SK-N-MC (cell line): ENCODE measurements at regions not wholly inside any gene's neighbourhood (a gene's known extent, or its start where the extent isn't known, plus 50 kb on each side); places are given as distances from the start of the nearest gene placed in this dataset.

Source experiments
- DNase-seq: peaks from one replicate; pipeline ENCODE4 v3.0.0-alpha.2; 2011; ENCODE audit warnings: low read depth, low spot score
- H3K27ac ChIP-seq: fragments of 200-600 bp; sonication (generic); 2 replicates; pipeline ENCODE4 v1.5.1; 2016; ENCODE audit warnings: mixed run types
- H3K36me3 ChIP-seq: fragments of 200-600 bp; sonication (generic); 2 replicates; pipeline ENCODE4 v1.6.1; 2017; ENCODE audit warnings: antibody characterized with exemption, low read length, mixed read lengths; ENCODE audit not compliant: insufficient read depth
- H3K4me3 ChIP-seq: fragments of 200-600 bp; sonication (generic); 2 replicates; pipeline ENCODE4 v1.5.1; 2016
- H3K9ac ChIP-seq: fragments of 200-600 bp; sonication (generic); 2 replicates; pipeline ENCODE4 v1.8.0; 2017; ENCODE audit warnings: mixed run types, mixed read lengths; ENCODE audit not compliant: insufficient read length
- H3K9me3 ChIP-seq: fragments of 200-600 bp; sonication (generic); 2 replicates; pipeline ENCODE4 v1.6.1; 2017; ENCODE audit warnings: low read depth, mild to moderate bottlenecking, antibody characterized with exemption, low read length, moderate library complexity, mixed read lengths
- EZH2 ChIP-seq: fragments of 200-600 bp; sonication (generic); IDR thresholded peaks from one replicate; pipeline ENCODE4 v1.6.1; 2017; ENCODE audit warnings: antibody characterized with exemption
- FOXP2 ChIP-seq: optimal IDR thresholded peaks from 2 replicates; pipeline ENCODE3; 2011; ENCODE audit warnings: mild to moderate bottlenecking, moderate library complexity; ENCODE audit not compliant: insufficient read depth; ENCODE audit errors: extremely low read length, control extremely low read depth
- POLR2AphosphoS5 ChIP-seq: IDR thresholded peaks from 2 replicates; pipeline ENCODE4 v1.6.1; 2012; ENCODE audit warnings: mild to moderate bottlenecking, low read depth, low read length, borderline replicate concordance

GRCh38 chr1:14138135-14138506, 438.1 kb downstream of the PRDM2 start:
- H3K36me3 ChIP-seq: no peaks in the 10 kb centered on the region

GRCh38 chr1:14138687-14139086, 438.7 kb downstream of the PRDM2 start:
- H3K4me3 ChIP-seq: no peak overlapping the region
- no peaks in the 10 kb centered on the region for H3K36me3 ChIP-seq
- no peaks in the 10 kb centered on the region for H3K9me3 ChIP-seq
- H3K9ac ChIP-seq: no peak overlapping the region
- H3K27ac ChIP-seq: no peak overlapping the region
- DNase-seq: no peak
- no peak for TF ChIP-seq FOXP2
- no peak for TF ChIP-seq POLR2AphosphoS5
- no peak for TF ChIP-seq EZH2

More at GRCh38 chr1:14138135-14138506, 438.1 kb downstream of the PRDM2 start:
- Histone ChIP-seq H3K4me3 (no peak overlapping the region), H3K9ac (no peak overlapping the region), H3K27ac (no peak overlapping the region), H3K9me3 (no peaks in the 10 kb centered on the region)
- no peak for TF ChIP-seq EZH2
- DNase-seq: no peak

- no peak for TF ChIP-seq EZH2
- no peak for TF ChIP-seq POLR2AphosphoS5
- no peak for TF ChIP-seq FOXP2
- no peak overlapping the region for H3K9ac ChIP-seq
- H3K27ac ChIP-seq: no peak overlapping the region
- no peak overlapping the region for H3K4me3 ChIP-seq
- H3K36me3 ChIP-seq: no peaks in the 10 kb centered on the region
- no peak for DNase-seq
- H3K9me3 ChIP-seq: no peaks in the 10 kb centered on the region
These were observed 440.9 kb downstream of the PRDM2 start for GRCh38 chr1:14140831-14141401.

GRCh38 chr1:14141656-14142055, 441.7 kb downstream of the PRDM2 start:
- no peak for DNase-seq
- no peak for TF ChIP-seq FOXP2
- TF ChIP-seq EZH2: no peak
- H3K36me3 ChIP-seq: no peaks in the 10 kb centered on the region
- no peak overlapping the region for H3K4me3 ChIP-seq
- no peak overlapping the region for H3K27ac ChIP-seq
- H3K9me3 ChIP-seq: no peaks in the 10 kb centered on the region
- H3K9ac ChIP-seq: no peak overlapping the region

- H3K9ac ChIP-seq: no peak overlapping the region
These were observed 442.6 kb downstream of the PRDM2 start for GRCh38 chr1:14142397-14143100.

GRCh38 chr1:14143777-14144176, 443.8 kb downstream of the PRDM2 start:
- TF ChIP-seq FOXP2 (no peak), EZH2 (no peak), POLR2AphosphoS5 (no peak)
- no peak for DNase-seq
- no peak overlapping the region for H3K27ac ChIP-seq

More at GRCh38 chr1:14142397-14143100, 442.6 kb downstream of the PRDM2 start:
- TF ChIP-seq FOXP2 (no peak), POLR2AphosphoS5 (no peak), EZH2 (no peak)
- H3K36me3 ChIP-seq: no peaks in the 10 kb centered on the region
- H3K27ac ChIP-seq: no peak overlapping the region
- DNase-seq: no peak
- H3K4me3 ChIP-seq: no peak overlapping the region
- H3K9me3 ChIP-seq: no peaks in the 10 kb centered on the region

GRCh38 chr1:14148526-14148925, 448.5 kb downstream of the PRDM2 start:
- no peak overlapping the region for H3K9ac ChIP-seq
- no peaks in the 10 kb centered on the region for H3K36me3 ChIP-seq
- H3K27ac ChIP-seq: no peak overlapping the region
- no peak for DNase-seq
- no peaks in the 10 kb centered on the region for H3K9me3 ChIP-seq
- no peak overlapping the region for H3K4me3 ChIP-seq
- no peak for TF ChIP-seq EZH2
- no peak for TF ChIP-seq POLR2AphosphoS5
- TF ChIP-seq FOXP2: no peak

More at GRCh38 chr1:14143777-14144176, 443.8 kb downstream of the PRDM2 start:
- no peak overlapping the region for H3K9ac ChIP-seq
- no peak overlapping the region for H3K4me3 ChIP-seq
- H3K9me3 ChIP-seq: no peaks in the 10 kb centered on the region
- H3K36me3 ChIP-seq: no peaks in the 10 kb centered on the region

GRCh38 chr1:14149431-14149830, 449.1 kb upstream of the KAZN start:
- no peak overlapping the region for H3K9ac ChIP-seq
- no peaks in the 10 kb centered on the region for H3K9me3 ChIP-seq
- DNase-seq: no peak
- H3K27ac ChIP-seq: no peak overlapping the region
- TF ChIP-seq FOXP2: no peak
- TF ChIP-seq POLR2AphosphoS5: no peak
- TF ChIP-seq EZH2: no peak
- no peak overlapping the region for H3K4me3 ChIP-seq
- H3K36me3 ChIP-seq: no peaks in the 10 kb centered on the region

- Histone ChIP-seq H3K9me3 (no peaks in the 10 kb centered on the region), H3K27ac (no peak overlapping the region), H3K9ac (no peak overlapping the region), H3K4me3 (no peak overlapping the region), H3K36me3 (no peaks in the 10 kb centered on the region)
- TF ChIP-seq EZH2 (no peak), POLR2AphosphoS5 (no peak)
- no peak for DNase-seq
These were observed 441.9 kb upstream of the KAZN start for GRCh38 chr1:14156543-14156942.
